22Rv1 (cell line): ENCODE measurements at regions not wholly inside any gene's neighbourhood (a gene's known extent, or its start where the extent isn't known, plus 50 kb on each side); places are given as distances from the start of the nearest gene placed in this dataset.

Experiments
- ZFX ChIP-seq: fragments of 450-650 bp; IDR thresholded peaks from 2 replicates; pipeline ENCODE4 v1.6.1; 2017; ENCODE audit warnings: antibody characterized with exemption, borderline replicate concordance
- TF ChIP-seq, protein P1 (sequence below): fragments of 450-650 bp; IDR thresholded peaks from 2 replicates; pipeline ENCODE4 v1.5.1; 2017; ENCODE audit warnings: mild to moderate bottlenecking

DNA sequence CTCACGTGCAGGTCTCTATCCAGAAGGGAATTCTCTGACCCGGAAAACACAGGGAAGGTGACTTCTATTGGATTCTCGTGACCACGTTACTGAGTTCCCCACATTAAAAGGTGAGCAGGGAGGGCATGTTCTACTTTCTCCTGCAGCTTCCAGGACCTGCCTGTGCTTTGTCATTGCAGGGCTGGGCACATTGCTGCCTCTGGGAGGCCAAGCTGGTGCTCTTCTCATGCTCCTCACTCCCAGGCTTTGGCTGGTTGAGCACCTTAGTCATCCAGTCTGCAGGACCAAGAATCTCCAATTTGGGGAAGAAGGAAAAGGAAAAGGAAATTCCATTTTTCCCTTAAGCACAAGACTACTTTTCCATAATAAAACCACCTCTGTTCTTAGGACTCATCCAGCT, 86.5 kb upstream of the TMEM72 start:
- TF ChIP-seq, protein P1, sequence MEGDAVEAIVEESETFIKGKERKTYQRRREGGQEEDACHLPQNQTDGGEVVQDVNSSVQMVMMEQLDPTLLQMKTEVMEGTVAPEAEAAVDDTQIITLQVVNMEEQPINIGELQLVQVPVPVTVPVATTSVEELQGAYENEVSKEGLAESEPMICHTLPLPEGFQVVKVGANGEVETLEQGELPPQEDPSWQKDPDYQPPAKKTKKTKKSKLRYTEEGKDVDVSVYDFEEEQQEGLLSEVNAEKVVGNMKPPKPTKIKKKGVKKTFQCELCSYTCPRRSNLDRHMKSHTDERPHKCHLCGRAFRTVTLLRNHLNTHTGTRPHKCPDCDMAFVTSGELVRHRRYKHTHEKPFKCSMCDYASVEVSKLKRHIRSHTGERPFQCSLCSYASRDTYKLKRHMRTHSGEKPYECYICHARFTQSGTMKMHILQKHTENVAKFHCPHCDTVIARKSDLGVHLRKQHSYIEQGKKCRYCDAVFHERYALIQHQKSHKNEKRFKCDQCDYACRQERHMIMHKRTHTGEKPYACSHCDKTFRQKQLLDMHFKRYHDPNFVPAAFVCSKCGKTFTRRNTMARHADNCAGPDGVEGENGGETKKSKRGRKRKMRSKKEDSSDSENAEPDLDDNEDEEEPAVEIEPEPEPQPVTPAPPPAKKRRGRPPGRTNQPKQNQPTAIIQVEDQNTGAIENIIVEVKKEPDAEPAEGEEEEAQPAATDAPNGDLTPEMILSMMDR: no peak
- TF ChIP-seq ZFX: no peak
